Ovary (tissue), 7 donors: ENCODE measurements at regions not wholly inside any gene's neighbourhood (a gene's known extent, or its start where the extent isn't known, plus 50 kb on each side); places are given as distances from the start of the nearest gene placed in this dataset.
A peak's percentile ranks its signal among the peaks of the same experiment; 100 is the strongest.

Source experiments
- DNase-seq, 5 donors: peaks; one replicate each; pipeline ENCODE4 v3.0.0-alpha.2; 2019 to 2020
- H3K27ac ChIP-seq, 2 donors: fragments of 200-600 bp; one replicate each; pipeline versions ENCODE4 v1.5.1 to v1.8.0; 2019 to 2022
- H3K27me3 ChIP-seq: fragments of 200-600 bp; one replicate; pipeline ENCODE4 v1.8.0; 2022
- H3K36me3 ChIP-seq: fragments of 200-600 bp; sonication (generic); one replicate; pipeline ENCODE4 v1.5.1; 2019
- H3K4me1 ChIP-seq: one replicate; pipeline ENCODE4 v1.8.1; 2013; ENCODE audit warnings: mild to moderate bottlenecking, moderate library complexity; ENCODE audit not compliant: insufficient read depth
- H3K4me3 ChIP-seq: fragments of 200-600 bp; sonication (generic); one replicate; pipeline ENCODE4 v1.5.1; 2017
- H3K9me3 ChIP-seq, 2 donors: fragments of 200-600 bp in 1 of 2; sonication (generic) in 1 of 2; one replicate each; pipeline versions ENCODE4 v1.5.1 to v1.8.1; 2013 to 2019; ENCODE audit warnings: mild to moderate bottlenecking in 1 of 2, moderate library complexity in 1 of 2
- EP300 ChIP-seq: sonication (generic); formaldehyde crosslinking; IDR thresholded peaks from one replicate; pipeline ENCODE4 v1.6.1; 2017; ENCODE audit warnings: antibody characterized with exemption
- POLR2A ChIP-seq: fragments of 450-650 bp; IDR thresholded peaks from one replicate; pipeline ENCODE4 v1.6.1; 2017; ENCODE audit warnings: antibody characterized with exemption, mild to moderate bottlenecking, moderate library complexity
- WGBS, 3 donors: extraction: QIAGEN DNeasy Blood & Tissue Kit in 1 of 3; methylation state at CpG; one replicate each; pipeline versions ENCODE4 v1.1.5 to v1.1.7; 2013 to 2017; 5-methylcytosine and 5-hydroxymethylcytosine counted together
- intact Hi-C, 4 donors: fragments of 100-400 bp; cut with DNase I; formaldehyde crosslinking; loops; one replicate each; pipeline versions ENCODE4 v1.11.0 to v1.15.1; 2022 to 2023
- TF ChIP-seq, protein P1 (sequence below), 3 donors: fragments of 450-650 bp in 2 of 3; fragments of 200-600 bp in 1 of 3; IDR thresholded peaks; one replicate each; pipeline versions ENCODE4 v1.5.1 to v1.8.0; 2016 to 2022; ENCODE audit warnings: antibody characterized with exemption in 3 of 3, mild to moderate bottlenecking in 1 of 3
- donor health status: DM: no; HTN: no; CAD: no; lungs with moderate emphysema.
- donor health status: DM: no; HTN: no; CAD: no.
- donor health status: Bipolar disorder and iron deficiency.
- donor health status: DM: no; HTN: no; CAD: no.
- donor health status: DM: yes; HTN: yes; CAD: no.

DNA sequence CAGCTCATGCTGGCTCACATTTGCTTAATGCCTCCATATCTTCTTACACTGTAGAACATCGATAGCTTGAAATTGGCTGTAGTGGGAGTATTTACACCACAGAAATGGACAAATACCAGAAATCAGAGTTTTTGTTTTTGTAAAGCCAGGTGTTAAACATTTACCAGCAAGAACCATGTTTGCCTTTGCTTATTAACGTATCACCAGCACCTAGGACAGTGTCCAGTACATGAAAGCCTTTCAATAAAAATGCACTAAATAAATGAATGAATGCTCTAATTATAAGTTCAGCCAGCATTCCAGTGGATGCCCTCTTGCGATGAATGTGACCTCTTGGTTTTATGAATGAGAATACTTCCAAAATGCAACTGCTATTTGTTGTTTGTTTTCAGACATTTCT is 140.4 kb upstream of the VLDLR start:
- Histone ChIP-seq H3K9me3 (no peaks in the 10 kb centered on the region), H3K27ac (no peak overlapping the region), H3K4me3 (no peak overlapping the region), H3K36me3 (no peaks in the 10 kb centered on the region), H3K27me3 (no peaks in the 10 kb centered on the region), H3K4me1 (peaks cover 5% of the 10 kb centered on the region)
- TF ChIP-seq POLR2A, result no peak
- TF ChIP-seq EP300, result no peak
- intact Hi-C loops, result no loop called here
- 65 to 70% (median 70%) methylated on average over 3 of the region's 3 CpGs for WGBS, 3 donors
- DNase-seq, result no peak

DNA sequence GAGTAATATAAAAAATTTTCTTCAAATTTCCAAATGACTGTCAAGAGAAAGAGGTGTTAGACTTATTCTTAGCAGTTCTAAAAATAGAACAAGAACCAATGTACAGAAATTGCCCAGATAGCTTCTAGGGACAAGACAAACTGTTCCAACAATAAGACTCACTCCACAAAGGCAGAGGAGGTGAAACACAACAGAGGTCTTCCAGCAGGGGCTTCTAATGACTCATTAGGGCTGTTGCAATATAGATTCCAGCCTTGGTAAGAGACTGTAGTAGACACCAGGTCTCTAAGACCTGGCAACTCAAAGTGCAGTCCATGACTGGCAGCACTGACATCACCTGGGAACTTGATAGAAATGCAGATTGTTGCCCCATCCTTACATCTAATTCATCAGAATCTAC is 134.6 kb upstream of the VLDLR start:
- H3K36me3 ChIP-seq, result no peaks in the 10 kb centered on the region
- H3K9me3 ChIP-seq, result no peaks in the 10 kb centered on the region
- H3K4me3 ChIP-seq, result no peak overlapping the region
- peak overlapping the region in 1 of 2 donors; percentile 3 for H3K27ac ChIP-seq
- intact Hi-C loops, result no loop called here
- H3K4me1 ChIP-seq, result peaks cover 6% of the 10 kb centered on the region
- H3K27me3 ChIP-seq, result no peaks in the 10 kb centered on the region
- no peak for DNase-seq
- TF ChIP-seq POLR2A, result no peak
- TF ChIP-seq, protein P1, sequence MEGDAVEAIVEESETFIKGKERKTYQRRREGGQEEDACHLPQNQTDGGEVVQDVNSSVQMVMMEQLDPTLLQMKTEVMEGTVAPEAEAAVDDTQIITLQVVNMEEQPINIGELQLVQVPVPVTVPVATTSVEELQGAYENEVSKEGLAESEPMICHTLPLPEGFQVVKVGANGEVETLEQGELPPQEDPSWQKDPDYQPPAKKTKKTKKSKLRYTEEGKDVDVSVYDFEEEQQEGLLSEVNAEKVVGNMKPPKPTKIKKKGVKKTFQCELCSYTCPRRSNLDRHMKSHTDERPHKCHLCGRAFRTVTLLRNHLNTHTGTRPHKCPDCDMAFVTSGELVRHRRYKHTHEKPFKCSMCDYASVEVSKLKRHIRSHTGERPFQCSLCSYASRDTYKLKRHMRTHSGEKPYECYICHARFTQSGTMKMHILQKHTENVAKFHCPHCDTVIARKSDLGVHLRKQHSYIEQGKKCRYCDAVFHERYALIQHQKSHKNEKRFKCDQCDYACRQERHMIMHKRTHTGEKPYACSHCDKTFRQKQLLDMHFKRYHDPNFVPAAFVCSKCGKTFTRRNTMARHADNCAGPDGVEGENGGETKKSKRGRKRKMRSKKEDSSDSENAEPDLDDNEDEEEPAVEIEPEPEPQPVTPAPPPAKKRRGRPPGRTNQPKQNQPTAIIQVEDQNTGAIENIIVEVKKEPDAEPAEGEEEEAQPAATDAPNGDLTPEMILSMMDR (IDR thresholded peaks at IDR 0.05), result no peak
- no peak for TF ChIP-seq EP300

DNA sequence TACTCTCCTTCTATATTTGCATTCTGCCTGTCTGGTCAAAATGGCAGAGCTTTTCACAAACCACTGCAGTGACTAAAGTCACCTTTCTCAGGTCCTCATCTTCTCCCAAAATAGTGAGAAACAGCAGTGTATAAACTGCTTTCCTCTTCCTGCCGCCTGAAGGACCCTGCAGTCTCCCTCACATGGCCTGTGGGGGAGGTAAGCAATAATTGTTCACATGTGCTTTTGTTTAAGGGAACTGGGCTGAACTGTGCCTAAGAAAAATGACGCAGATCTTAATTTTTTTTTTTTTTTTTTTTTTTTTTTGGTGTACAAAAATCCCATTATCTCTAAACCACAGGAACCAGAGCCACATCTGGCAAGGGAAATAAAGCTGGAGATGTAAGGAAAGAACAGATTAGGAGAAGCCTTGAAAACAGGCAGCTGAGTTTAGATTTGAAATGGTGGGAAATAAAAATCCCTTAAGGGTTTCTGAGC is 131.7 kb upstream of the VLDLR start:
- peak; percentile 1 for TF ChIP-seq EP300
- TF ChIP-seq POLR2A, result no peak
- H3K9me3 ChIP-seq, result no peaks in the 10 kb centered on the region
- no peak overlapping the region for H3K4me3 ChIP-seq
- intact Hi-C loops, result loop anchor here in 2 of 4 donors (5.0 to 10.0 kb wide), 2 partner anchors 132 to 235 kb away; partner anchors contain the start of gene VLDLR (in 1 of the 2)
- H3K36me3 ChIP-seq, result no peaks in the 10 kb centered on the region
- peak; percentile 52 to 63 (median 58) for DNase-seq
- no peaks in the 10 kb centered on the region for H3K27me3 ChIP-seq
- H3K4me1 ChIP-seq, result peaks cover 16% of the 10 kb centered on the region
- peak overlapping the region; percentile 26 to 72 for H3K27ac ChIP-seq
- WGBS, 3 donors, result 5 to 11% (median 6%) methylated on average over 2 of the region's 2 CpGs

DNA sequence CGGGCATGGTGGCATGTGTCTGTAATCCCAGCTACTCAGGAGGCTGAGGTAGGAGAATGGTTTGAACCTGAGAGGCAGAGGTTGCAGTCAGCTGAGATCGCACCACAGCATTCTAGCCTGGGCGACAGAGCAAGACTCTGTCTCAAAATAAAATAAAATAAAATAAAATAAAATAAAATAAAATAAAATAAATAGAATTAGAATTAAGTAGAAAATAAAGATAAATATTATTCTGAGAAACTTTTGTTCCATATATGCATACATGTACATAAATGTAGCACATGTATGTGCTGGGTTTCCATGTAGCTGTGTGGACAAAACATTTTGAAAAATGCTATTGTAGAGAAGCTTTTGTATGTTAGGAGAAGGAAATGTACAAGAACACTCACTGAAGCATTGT is 129.4 kb upstream of the VLDLR start:
- H3K27ac ChIP-seq, result peak overlapping the region in 1 of 2 donors; percentile 82
- no peak for DNase-seq
- H3K36me3 ChIP-seq, result no peaks in the 10 kb centered on the region
- TF ChIP-seq, protein P1 (IDR thresholded peaks at IDR 0.05), result no peak
- no peak for TF ChIP-seq POLR2A
- no peak for TF ChIP-seq EP300
- no peaks in the 10 kb centered on the region for H3K9me3 ChIP-seq
- no peak overlapping the region for H3K4me3 ChIP-seq
- intact Hi-C loops, result loop anchor here in 2 of 4 donors (5.0 to 10.0 kb wide), 2 partner anchors 130 to 233 kb away; partner anchors contain the start of gene VLDLR (in 1 of the 2)
- no peaks in the 10 kb centered on the region for H3K27me3 ChIP-seq
- H3K4me1 ChIP-seq, result peaks cover 18% of the 10 kb centered on the region
- WGBS, 3 donors, result 95 to 98% (median 96%) methylated on average over 3 of the region's 3 CpGs

DNA sequence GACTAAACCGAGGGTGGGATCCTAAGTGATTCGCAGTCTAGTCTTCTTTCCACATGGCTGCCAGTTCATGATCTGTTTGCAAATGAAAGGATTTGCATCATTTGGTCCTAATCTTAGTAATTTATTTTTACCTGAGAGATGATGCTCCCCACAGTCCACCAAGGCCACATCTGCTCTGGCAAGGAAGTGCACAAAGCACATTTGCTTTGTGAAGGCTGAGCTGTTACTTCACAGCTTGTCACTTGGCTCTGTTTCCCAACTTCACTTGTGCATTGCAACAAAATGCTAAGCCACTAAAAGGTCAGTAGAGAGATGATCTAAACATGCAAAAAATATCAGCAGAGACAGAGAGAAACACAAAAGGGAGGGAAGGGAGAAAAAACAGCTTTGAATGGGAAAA is 128.5 kb upstream of the VLDLR start:
- no peaks in the 10 kb centered on the region for H3K27me3 ChIP-seq
- WGBS, 3 donors, result 14 to 33% (median 31%) methylated on average over 2 of the region's 2 CpGs
- no peaks in the 10 kb centered on the region for H3K9me3 ChIP-seq
- peak in 4 of 5 donors; percentile 41 to 71 (median 62) for DNase-seq
- H3K4me3 ChIP-seq, result no peak overlapping the region
- H3K36me3 ChIP-seq, result no peaks in the 10 kb centered on the region
- intact Hi-C loops, result loop anchor here in 2 of 4 donors (5.0 to 10.0 kb wide), 2 partner anchors 129 to 232 kb away; partner anchors contain the start of gene VLDLR (in 1 of the 2)
- H3K27ac ChIP-seq, result peak overlapping the region in 1 of 2 donors; percentile 82
- TF ChIP-seq, protein P1 (IDR thresholded peaks at IDR 0.05), result no peak
- TF ChIP-seq EP300 (no peak), POLR2A (no peak)
- H3K4me1 ChIP-seq, result peaks cover 18% of the 10 kb centered on the region
